Neural cell (in vitro differentiated cells): ENCODE measurements at regions not wholly inside any gene's neighbourhood (a gene's known extent, or its start where the extent isn't known, plus 50 kb on each side); places are given as distances from the start of the nearest gene placed in this dataset.

Experiments
- H2AFZ ChIP-seq: fragments of 200-600, 300-800 bp; sonication (generic), shearing (Covaris generic); 2 replicates; pipeline ENCODE4 v1.6.0; 2014; ENCODE audit warnings: low read depth, mild to moderate bottlenecking, antibody characterized with exemption, low read length, moderate library complexity
- H3F3A ChIP-seq: fragments of 200-600 bp; shearing (Covaris generic); 2 replicates; pipeline ENCODE4 v1.6.1; 2016; ENCODE audit warnings: mild to moderate bottlenecking, moderate library complexity, mixed read lengths, antibody characterized with exemption, low read length; ENCODE audit not compliant: insufficient read depth, poor library complexity, severe bottlenecking
- H3K27ac ChIP-seq: fragments of 200-600, 300-800 bp; sonication (generic), shearing (Covaris generic); 2 replicates; pipeline ENCODE4 v1.5.1; 2014; ENCODE audit warnings: mild to moderate bottlenecking, low read length, moderate library complexity
- H3K27me3 ChIP-seq: fragments of 300-800, 200-600 bp; sonication (generic), shearing (Covaris generic); 2 replicates; pipeline ENCODE4 v1.6.0; 2014; ENCODE audit warnings: mild to moderate bottlenecking, low read depth, low read length, moderate library complexity; ENCODE audit not compliant: insufficient read depth
- H3K36me3 ChIP-seq: fragments of 300-800, 200-600 bp; sonication (generic), shearing (Covaris generic); 2 replicates; pipeline ENCODE4 v1.5.1; 2014; ENCODE audit warnings: mild to moderate bottlenecking, antibody characterized with exemption, low read length, moderate library complexity; ENCODE audit not compliant: insufficient read depth
- H3K4me2 ChIP-seq: fragments of 300-800, 200-600 bp; sonication (generic), shearing (Covaris generic); 2 replicates; pipeline ENCODE4 v1.6.0; 2014; ENCODE audit warnings: mild to moderate bottlenecking, low read length
- H3K4me3 ChIP-seq: fragments of 300-800, 200-600 bp; sonication (generic), shearing (Covaris generic); 2 replicates; pipeline ENCODE4 v1.5.1; 2014; ENCODE audit warnings: mild to moderate bottlenecking, low read length, moderate library complexity
- H3K79me2 ChIP-seq: fragments of 200-600 bp; shearing (Covaris generic); replicated peaks from 2 replicates; pipeline ENCODE4 v1.6.0; 2014; ENCODE audit warnings: mild to moderate bottlenecking, low read length, moderate library complexity; ENCODE audit not compliant: insufficient read depth
- H3K9ac ChIP-seq: fragments of 300-800, 200-600 bp; sonication (generic), shearing (Covaris generic); 2 replicates; pipeline ENCODE4 v1.6.1; 2016; ENCODE audit warnings: mild to moderate bottlenecking, low read length, mixed read lengths
- H3K9me2 ChIP-seq: fragments of 200-600 bp; shearing (Covaris generic); 2 replicates; pipeline ENCODE4 v1.6.1; 2016; ENCODE audit warnings: mild to moderate bottlenecking, low read length, mixed read lengths; ENCODE audit not compliant: insufficient read depth
- H3K9me3 ChIP-seq: fragments of 200-600, 300-800 bp; sonication (generic), shearing (Covaris generic); 2 replicates; pipeline ENCODE4 v1.6.1; 2016; ENCODE audit warnings: mild to moderate bottlenecking, mixed run types, low read length, moderate library complexity, mixed read lengths
- H4K20me1 ChIP-seq: fragments of 200-600 bp; shearing (Covaris generic); 2 replicates; pipeline ENCODE4 v1.6.1; 2016; ENCODE audit warnings: mild to moderate bottlenecking, mixed run types; ENCODE audit not compliant: insufficient read depth
- EP300 ChIP-seq: fragments of 450-650 bp; conservative IDR thresholded peaks from 2 replicates; pipeline ENCODE4 v1.6.1; 2014; ENCODE audit warnings: antibody characterized with exemption, mild to moderate bottlenecking, moderate library complexity; ENCODE audit not compliant: poor library complexity, severe bottlenecking
- EZH2 ChIP-seq: fragments of 200-600, 300-800 bp; shearing (Covaris generic), sonication (generic); IDR thresholded peaks from 2 replicates; pipeline ENCODE4 v1.6.1; 2014; ENCODE audit warnings: antibody characterized with exemption, low read length, borderline replicate concordance, mild to moderate bottlenecking; ENCODE audit not compliant: insufficient read depth, poor library complexity, severe bottlenecking
- MXI1 ChIP-seq: fragments of 450-650 bp; conservative IDR thresholded peaks from 2 replicates; pipeline ENCODE4 v1.6.1; 2014; ENCODE audit warnings: antibody characterized with exemption, mild to moderate bottlenecking; ENCODE audit not compliant: poor library complexity, severe bottlenecking
- POLR2AphosphoS5 ChIP-seq: IDR thresholded peaks from 2 replicates; pipeline ENCODE4 v1.6.1; 2012
- RAD21 ChIP-seq: fragments of 450-650 bp; conservative IDR thresholded peaks from 2 replicates; pipeline ENCODE4 v1.6.1; 2014; ENCODE audit warnings: antibody characterized with exemption, mild to moderate bottlenecking, moderate library complexity
- SMC3 ChIP-seq: fragments of 450-650 bp; conservative IDR thresholded peaks from 2 replicates; pipeline ENCODE4 v1.6.1; 2014; ENCODE audit warnings: antibody characterized with exemption, mild to moderate bottlenecking, moderate library complexity; ENCODE audit not compliant: poor library complexity
- TAF1 ChIP-seq: IDR thresholded peaks from 2 replicates; pipeline ENCODE4 v1.6.1; 2012; ENCODE audit warnings: low read depth
- TF ChIP-seq, protein P1 (sequence below): fragments of 450-650 bp; IDR thresholded peaks from 2 replicates; pipeline ENCODE4 v1.5.1; 2014; ENCODE audit warnings: antibody characterized with exemption, mild to moderate bottlenecking, moderate library complexity; ENCODE audit not compliant: poor library complexity, severe bottlenecking
- TF ChIP-seq, protein P2 (sequence below): IDR thresholded peaks from 2 replicates; pipeline ENCODE4 v1.6.1; 2012; ENCODE audit warnings: borderline replicate concordance

DNA sequence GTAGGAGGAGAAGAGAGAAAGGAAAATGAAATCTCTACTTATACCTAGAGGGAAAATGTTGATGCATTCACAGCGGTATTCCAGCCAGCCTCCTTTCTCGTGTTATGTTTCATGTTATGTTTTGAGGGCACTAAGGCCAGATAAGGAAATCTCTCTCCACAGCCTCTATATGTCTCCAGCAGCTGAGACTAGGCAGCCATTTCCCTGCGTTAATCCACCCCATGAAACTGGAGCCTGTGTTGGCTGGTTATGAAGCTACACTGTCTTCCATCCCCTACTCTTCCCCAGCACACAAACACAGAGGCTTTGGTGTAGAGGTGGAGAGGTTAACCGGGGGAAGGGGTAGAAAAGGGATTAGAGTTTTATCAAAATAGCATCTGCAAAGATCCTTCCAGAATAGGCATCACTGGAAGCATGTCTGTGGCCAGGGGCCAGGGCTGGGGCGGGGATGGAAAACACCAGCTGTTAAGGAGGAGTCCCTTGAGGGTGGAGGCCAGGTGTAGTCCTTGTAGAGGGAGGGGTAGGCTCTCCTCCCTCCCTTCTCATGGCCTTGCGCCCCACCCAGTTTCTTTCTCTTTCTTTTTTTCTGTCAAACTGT lies 100.9 kb upstream of the TNP1 start:
- no peak overlapping the region for H3K4me2 ChIP-seq
- no peaks in the 10 kb centered on the region for H3F3A ChIP-seq
- no peaks in the 10 kb centered on the region for H3K27me3 ChIP-seq
- H3K79me2 ChIP-seq: no peaks in the 10 kb centered on the region
- H2AFZ ChIP-seq: no peak overlapping the region
- H3K9ac ChIP-seq: no peak overlapping the region
- H3K36me3 ChIP-seq: no peaks in the 10 kb centered on the region
- H3K9me3 ChIP-seq: no peaks in the 10 kb centered on the region
- no peak for TF ChIP-seq SMC3
- no peak overlapping the region for H3K4me3 ChIP-seq
- H3K9me2 ChIP-seq: no peaks in the 10 kb centered on the region
- no peaks in the 10 kb centered on the region for H4K20me1 ChIP-seq
- no peak overlapping the region for H3K27ac ChIP-seq

DNA sequence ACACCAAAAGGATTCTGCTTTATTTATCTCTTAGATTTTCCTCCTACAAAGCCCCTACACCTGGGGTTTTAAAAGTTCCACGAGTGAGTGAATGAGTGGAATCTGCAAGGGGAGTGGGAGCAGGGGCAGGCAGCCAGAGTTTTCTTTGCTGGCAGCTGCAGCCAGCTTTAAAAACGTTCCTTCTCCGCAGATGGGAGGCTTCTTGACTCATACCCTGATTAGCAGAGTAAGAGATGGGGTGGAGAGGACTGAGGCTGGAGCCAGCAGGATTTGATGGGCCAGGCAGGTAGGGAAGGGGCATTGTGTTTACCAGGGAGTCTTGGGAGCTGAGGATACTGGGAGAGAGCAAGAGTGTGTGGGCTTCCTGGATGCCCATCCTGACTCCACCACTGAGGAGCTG lies 99.6 kb upstream of the TNP1 start:
- H2AFZ ChIP-seq: no peak overlapping the region
- H3F3A ChIP-seq: no peaks in the 10 kb centered on the region
- no peak overlapping the region for H3K4me2 ChIP-seq
- no peak overlapping the region for H3K4me3 ChIP-seq
- TF ChIP-seq SMC3 (no peak), EP300 (no peak), MXI1 (no peak), RAD21 (no peak), POLR2AphosphoS5 (no peak), EZH2 (no peak), TAF1 (no peak)
- TF ChIP-seq, protein P1, sequence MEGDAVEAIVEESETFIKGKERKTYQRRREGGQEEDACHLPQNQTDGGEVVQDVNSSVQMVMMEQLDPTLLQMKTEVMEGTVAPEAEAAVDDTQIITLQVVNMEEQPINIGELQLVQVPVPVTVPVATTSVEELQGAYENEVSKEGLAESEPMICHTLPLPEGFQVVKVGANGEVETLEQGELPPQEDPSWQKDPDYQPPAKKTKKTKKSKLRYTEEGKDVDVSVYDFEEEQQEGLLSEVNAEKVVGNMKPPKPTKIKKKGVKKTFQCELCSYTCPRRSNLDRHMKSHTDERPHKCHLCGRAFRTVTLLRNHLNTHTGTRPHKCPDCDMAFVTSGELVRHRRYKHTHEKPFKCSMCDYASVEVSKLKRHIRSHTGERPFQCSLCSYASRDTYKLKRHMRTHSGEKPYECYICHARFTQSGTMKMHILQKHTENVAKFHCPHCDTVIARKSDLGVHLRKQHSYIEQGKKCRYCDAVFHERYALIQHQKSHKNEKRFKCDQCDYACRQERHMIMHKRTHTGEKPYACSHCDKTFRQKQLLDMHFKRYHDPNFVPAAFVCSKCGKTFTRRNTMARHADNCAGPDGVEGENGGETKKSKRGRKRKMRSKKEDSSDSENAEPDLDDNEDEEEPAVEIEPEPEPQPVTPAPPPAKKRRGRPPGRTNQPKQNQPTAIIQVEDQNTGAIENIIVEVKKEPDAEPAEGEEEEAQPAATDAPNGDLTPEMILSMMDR: no peak
- TF ChIP-seq, protein P2, sequence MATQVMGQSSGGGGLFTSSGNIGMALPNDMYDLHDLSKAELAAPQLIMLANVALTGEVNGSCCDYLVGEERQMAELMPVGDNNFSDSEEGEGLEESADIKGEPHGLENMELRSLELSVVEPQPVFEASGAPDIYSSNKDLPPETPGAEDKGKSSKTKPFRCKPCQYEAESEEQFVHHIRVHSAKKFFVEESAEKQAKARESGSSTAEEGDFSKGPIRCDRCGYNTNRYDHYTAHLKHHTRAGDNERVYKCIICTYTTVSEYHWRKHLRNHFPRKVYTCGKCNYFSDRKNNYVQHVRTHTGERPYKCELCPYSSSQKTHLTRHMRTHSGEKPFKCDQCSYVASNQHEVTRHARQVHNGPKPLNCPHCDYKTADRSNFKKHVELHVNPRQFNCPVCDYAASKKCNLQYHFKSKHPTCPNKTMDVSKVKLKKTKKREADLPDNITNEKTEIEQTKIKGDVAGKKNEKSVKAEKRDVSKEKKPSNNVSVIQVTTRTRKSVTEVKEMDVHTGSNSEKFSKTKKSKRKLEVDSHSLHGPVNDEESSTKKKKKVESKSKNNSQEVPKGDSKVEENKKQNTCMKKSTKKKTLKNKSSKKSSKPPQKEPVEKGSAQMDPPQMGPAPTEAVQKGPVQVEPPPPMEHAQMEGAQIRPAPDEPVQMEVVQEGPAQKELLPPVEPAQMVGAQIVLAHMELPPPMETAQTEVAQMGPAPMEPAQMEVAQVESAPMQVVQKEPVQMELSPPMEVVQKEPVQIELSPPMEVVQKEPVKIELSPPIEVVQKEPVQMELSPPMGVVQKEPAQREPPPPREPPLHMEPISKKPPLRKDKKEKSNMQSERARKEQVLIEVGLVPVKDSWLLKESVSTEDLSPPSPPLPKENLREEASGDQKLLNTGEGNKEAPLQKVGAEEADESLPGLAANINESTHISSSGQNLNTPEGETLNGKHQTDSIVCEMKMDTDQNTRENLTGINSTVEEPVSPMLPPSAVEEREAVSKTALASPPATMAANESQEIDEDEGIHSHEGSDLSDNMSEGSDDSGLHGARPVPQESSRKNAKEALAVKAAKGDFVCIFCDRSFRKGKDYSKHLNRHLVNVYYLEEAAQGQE: no peak
- no peak overlapping the region for H3K9ac ChIP-seq
- H4K20me1 ChIP-seq: no peaks in the 10 kb centered on the region
- no peaks in the 10 kb centered on the region for H3K36me3 ChIP-seq
- no peak overlapping the region for H3K27ac ChIP-seq
- no peaks in the 10 kb centered on the region for H3K9me2 ChIP-seq
- H3K79me2 ChIP-seq: no peaks in the 10 kb centered on the region
- no peaks in the 10 kb centered on the region for H3K27me3 ChIP-seq
- no peaks in the 10 kb centered on the region for H3K9me3 ChIP-seq
